ENCODE measurements at regions not wholly inside any gene's neighbourhood (a gene's known extent, or its start where the extent isn't known, plus 50 kb on each side); places are given as distances from the start of the nearest gene placed in this dataset.

DNA sequence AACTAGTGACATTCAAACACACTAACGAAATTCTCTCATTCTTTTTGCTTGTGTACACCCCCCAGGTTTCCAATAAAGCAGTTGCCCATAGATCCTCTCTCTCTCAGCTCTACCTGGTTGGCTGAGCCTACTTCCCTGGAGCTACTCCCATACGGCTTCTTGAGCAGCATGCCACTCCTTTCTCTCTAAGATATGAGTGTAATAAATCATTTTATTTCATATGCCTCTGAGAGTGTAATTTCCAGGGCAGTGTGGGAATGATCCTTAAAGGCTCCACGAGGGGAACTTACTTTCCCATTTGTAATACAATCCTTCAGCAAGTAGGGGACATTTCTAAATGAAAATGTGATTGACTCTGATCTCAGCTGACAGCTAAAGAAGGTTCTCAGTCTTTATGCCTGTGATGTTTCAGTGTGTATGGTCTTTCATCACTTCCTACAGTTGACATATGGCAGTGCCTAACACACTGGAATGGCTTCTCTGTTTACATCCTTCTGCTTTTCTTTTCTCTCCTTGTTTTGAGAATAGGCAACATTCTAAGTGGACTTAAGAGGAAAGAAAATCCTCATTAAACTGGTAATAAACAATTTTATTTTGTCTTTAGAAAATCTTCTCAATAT is 1194.3 kb upstream of the CDH8 start:
- no peaks in the 10 kb centered on the region for H3K27me3 ChIP-seq
- DNase-seq: no peak
- no peak overlapping the region for H3K4me3 ChIP-seq
- H3K4me1 ChIP-seq: no peaks in the 10 kb centered on the region
- no peak overlapping the region for H3K27ac ChIP-seq
- intact Hi-C loops (cut with DNase I; ENCODE audit: low total_unique reads): no loop called here
- WGBS, 2 donors: 49 to 62% methylated on average over 3 of the region's 3 CpGs
- H3K9me3 ChIP-seq: no peaks in the 10 kb centered on the region
- H3K36me3 ChIP-seq (ENCODE audit: low read depth, missing control alignments): no peaks in the 10 kb centered on the region
- TF ChIP-seq POLR2A (IDR thresholded peaks at IDR 0.05): no peak
- TF ChIP-seq, protein P1, sequence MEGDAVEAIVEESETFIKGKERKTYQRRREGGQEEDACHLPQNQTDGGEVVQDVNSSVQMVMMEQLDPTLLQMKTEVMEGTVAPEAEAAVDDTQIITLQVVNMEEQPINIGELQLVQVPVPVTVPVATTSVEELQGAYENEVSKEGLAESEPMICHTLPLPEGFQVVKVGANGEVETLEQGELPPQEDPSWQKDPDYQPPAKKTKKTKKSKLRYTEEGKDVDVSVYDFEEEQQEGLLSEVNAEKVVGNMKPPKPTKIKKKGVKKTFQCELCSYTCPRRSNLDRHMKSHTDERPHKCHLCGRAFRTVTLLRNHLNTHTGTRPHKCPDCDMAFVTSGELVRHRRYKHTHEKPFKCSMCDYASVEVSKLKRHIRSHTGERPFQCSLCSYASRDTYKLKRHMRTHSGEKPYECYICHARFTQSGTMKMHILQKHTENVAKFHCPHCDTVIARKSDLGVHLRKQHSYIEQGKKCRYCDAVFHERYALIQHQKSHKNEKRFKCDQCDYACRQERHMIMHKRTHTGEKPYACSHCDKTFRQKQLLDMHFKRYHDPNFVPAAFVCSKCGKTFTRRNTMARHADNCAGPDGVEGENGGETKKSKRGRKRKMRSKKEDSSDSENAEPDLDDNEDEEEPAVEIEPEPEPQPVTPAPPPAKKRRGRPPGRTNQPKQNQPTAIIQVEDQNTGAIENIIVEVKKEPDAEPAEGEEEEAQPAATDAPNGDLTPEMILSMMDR (IDR thresholded peaks at IDR 0.05): no peak

DNA sequence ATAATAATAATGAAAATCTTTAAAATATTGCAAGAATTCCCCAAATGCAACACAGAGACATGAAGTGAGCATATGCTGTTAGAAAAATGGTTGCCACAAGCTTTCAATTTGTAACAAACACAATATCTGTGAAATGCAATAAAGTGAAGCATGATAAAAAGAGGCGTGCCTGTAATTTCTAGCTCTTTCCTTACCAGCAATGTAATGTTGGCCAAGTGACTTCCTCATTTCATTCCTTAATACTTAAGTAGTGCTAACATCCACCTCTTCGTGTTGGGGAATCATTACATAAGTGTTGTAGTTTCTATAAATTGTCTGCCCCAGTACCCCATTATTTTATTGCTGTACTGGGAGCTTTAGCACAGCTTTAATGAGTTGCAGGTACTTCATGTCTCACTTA is 1192.0 kb upstream of the CDH8 start:
- no peak overlapping the region for H3K4me3 ChIP-seq
- no peaks in the 10 kb centered on the region for H3K27me3 ChIP-seq
- 84 to 90% methylated on average over 2 of the region's 2 CpGs for WGBS, 2 donors
- intact Hi-C loops (cut with DNase I; ENCODE audit: low total_unique reads): no loop called here
- H3K9me3 ChIP-seq: no peaks in the 10 kb centered on the region
- DNase-seq: no peak
- no peaks in the 10 kb centered on the region for H3K36me3 ChIP-seq (ENCODE audit: low read depth, missing control alignments)
- no peak for TF ChIP-seq POLR2A (IDR thresholded peaks at IDR 0.05)
- TF ChIP-seq, protein P1 (IDR thresholded peaks at IDR 0.05): no peak
- H3K27ac ChIP-seq: no peak overlapping the region
- no peaks in the 10 kb centered on the region for H3K4me1 ChIP-seq

DNA sequence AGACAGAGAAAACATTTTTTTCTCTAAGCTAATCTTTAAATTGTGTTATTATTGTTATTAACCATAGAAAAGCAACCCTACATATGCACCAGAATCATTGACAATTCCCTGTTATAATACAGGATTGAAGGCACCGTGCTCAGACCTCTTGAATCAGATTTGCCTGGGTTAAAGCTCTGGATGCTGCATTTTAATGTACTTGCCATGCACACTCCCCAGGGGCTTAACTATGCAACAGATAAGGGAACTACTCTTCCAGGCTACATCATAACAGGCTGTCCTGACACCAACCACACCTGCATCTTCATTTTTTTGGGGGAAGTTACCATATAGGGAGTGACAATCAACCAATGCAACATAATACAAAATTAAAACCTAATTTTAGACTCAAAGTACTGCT is 1187.6 kb upstream of the CDH8 start:
- no peaks in the 10 kb centered on the region for H3K9me3 ChIP-seq

DNA sequence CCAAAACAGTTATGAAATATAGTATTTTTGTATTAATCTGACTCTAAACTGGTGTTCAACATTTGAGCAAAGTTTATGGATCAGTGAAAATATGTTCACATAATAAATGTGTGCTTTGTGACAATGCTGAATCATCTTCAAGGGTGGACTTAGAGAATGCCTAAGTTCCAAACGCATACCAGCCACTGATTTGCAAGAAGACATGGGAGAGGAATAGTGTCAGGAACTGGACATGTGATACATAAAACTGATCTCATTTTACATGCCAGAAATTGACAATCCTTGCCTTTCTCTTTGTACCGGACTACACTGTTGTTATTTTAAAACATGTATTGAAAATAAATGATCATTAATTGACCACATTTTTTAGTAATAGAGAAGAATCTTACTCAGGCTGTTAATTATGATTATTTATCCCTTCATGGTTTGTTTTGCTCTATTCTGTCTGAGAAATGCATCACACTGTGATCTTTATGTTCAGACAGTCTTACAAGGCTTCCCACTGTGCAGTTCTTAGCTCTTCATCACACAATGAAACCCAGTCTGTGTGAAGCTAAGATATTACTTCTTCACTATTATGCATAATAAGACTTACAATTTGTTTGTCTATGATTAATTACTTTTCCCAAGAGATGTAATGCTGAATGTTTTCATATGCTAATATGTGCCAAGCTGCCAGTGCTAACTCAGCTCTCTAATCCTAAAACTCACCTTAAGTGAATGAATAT is 1180.6 kb upstream of the CDH8 start:
- TF ChIP-seq, protein P1 (IDR thresholded peaks at IDR 0.05): no peak
- TF ChIP-seq POLR2A (IDR thresholded peaks at IDR 0.05): no peak
- intact Hi-C loops (cut with DNase I; ENCODE audit: low total_unique reads): no loop called here
- 60 to 72% methylated on average over 2 of the region's 2 CpGs for WGBS, 2 donors

More for the DNA sequence above, 1187.6 kb upstream of the CDH8 start:
- Histone ChIP-seq H3K27me3 (no peaks in the 10 kb centered on the region), H3K4me1 (no peaks in the 10 kb centered on the region), H3K27ac (no peak overlapping the region), H3K36me3 (ENCODE audit: low read depth, missing control alignments) (no peaks in the 10 kb centered on the region), H3K4me3 (no peak overlapping the region)
- DNase-seq: no peak
- 82 to 83% methylated on average over 1 of the region's 1 CpG for WGBS, 2 donors
- intact Hi-C loops (cut with DNase I; ENCODE audit: low total_unique reads): no loop called here
- TF ChIP-seq POLR2A (IDR thresholded peaks at IDR 0.05): no peak
- TF ChIP-seq, protein P1 (IDR thresholded peaks at IDR 0.05): no peak

DNA sequence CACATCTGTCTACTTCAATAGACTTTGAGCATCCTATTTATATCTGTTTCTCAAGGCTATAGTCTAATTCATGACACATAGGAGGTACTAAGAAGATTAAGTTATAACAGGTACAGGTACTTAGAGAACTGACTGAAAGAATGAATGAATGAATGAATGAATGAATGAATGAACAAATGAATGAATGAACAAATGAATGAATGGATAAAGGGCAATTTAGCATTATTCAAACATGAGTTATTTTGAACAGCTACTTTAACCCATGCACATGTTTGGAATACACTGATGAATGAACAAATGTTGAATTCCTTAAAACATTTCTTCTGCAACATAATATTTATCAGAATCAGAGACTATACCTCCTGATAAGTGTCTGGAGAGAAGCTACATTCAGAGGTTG is 1165.6 kb upstream of the CDH8 start:
- no peaks in the 10 kb centered on the region for H3K27me3 ChIP-seq
- no peaks in the 10 kb centered on the region for H3K9me3 ChIP-seq
- TF ChIP-seq POLR2A (IDR thresholded peaks at IDR 0.05): no peak
- TF ChIP-seq, protein P1 (IDR thresholded peaks at IDR 0.05): no peak
- no peak overlapping the region for H3K4me3 ChIP-seq
- no peaks in the 10 kb centered on the region for H3K36me3 ChIP-seq (ENCODE audit: low read depth, missing control alignments)
- H3K4me1 ChIP-seq: no peaks in the 10 kb centered on the region
- DNase-seq: no peak
- intact Hi-C loops (cut with DNase I; ENCODE audit: low total_unique reads): no loop called here
- H3K27ac ChIP-seq: no peak overlapping the region

More for the DNA sequence above, 1180.6 kb upstream of the CDH8 start:
- H3K4me1 ChIP-seq: no peaks in the 10 kb centered on the region
- no peak overlapping the region for H3K4me3 ChIP-seq
- H3K27me3 ChIP-seq: no peaks in the 10 kb centered on the region
- DNase-seq: no peak
- H3K36me3 ChIP-seq (ENCODE audit: low read depth, missing control alignments): no peaks in the 10 kb centered on the region
- no peaks in the 10 kb centered on the region for H3K9me3 ChIP-seq
- no peak overlapping the region for H3K27ac ChIP-seq

Measured in testis (tissue), 2 donors.